NCI-H69 (cell line): ENCODE measurements at regions not wholly inside any gene's neighbourhood (a gene's known extent, or its start where the extent isn't known, plus 50 kb on each side); places are given as distances from the start of the nearest gene placed in this dataset.

ENCODE experiments used
- DNase-seq: peaks from one replicate; lab custom pipeline; 2025; lab: John Stamatoyannopoulos, UW

DNA sequence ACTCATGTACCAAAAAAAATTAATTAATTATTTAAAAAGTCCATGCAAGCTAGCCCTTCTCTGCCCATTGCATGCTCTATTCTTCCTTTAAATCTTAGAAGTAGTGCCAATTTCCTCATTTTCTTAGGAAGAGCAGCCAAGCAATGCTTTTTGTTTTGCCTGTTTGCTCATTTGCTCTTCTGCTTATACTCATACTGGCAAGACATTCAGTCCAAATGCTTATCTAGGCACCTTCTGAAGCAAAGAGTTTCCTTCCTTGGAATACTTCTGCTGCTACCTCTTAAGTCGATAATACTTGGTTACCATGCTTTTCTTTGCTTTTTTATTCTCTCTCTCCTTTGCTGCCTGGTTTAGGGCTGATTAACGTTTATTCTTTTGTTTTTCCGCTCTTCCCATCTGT lies 1318.3 kb downstream of the AACS start:
- DNase-seq: no peak

DNA sequence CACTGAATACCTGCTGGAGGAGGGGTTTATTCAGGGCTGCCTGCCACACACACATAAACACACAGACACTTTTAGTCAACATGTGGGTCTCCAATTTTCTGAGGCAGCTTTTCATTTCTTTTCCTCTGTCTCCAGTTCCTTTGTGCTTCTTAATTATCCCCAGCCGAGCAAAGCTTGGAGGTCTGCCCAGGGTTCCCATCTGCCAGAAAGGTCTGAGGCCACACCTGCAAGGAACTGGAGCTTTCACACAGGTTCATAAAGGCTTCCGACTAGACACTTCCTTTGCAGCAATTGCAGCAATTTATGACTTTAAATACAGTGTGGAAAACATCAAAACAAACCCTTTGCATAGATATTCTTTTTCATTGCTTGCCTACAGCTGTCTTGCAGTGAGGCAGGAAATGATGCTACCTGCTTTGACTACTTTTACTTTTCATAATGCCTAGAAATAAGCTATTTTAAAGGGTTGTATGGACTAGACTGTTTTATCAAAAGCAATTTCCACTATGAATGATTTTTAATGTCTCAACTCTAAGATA lies 1318.9 kb downstream of the AACS start:
- DNase-seq: peak; percentile 88

DNA sequence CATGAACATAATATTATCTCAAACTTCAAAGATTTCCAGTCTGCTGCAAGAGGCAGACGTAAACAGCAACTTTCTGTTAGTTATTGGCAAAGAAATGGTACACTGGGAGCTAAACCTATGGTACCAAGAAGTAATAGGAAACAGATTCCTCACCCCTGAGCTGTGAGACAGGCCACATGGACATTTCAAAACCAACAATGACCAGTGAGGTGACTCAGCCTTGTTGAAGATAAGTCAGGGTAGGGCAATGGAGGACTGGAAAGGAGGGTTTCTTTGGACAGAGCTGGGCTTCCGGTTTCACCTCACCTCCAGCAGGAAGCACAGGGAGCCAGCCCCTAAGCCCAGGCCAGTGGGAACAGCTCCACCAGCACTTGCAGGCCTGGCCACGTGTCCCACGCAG lies 1320.5 kb downstream of the AACS start:
- no peak for DNase-seq

- peak; percentile 17 for DNase-seq
These were observed 1324.1 kb downstream of the AACS start for GRCh38 chr12:126389220-126389841.

DNA sequence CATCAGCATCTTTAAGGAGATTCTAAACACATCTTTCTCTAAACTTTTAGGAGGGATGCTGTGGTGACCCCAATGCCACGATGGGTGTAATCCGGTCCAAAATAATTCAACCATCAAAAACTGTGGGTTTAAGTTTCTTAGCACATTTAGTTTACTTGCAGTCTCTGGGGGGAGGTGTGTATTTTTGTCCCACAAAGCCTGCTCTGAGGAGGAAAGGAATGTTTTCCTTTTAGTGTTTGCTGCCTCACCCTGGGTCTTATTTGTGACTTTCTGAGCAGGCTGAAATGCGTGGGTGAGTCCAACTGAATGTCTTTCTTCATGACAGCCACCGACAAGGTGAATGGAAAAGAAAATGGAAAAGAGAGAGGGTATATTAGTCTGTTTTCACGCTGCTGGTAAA lies 1324.7 kb downstream of the AACS start:
- no peak for DNase-seq

DNA sequence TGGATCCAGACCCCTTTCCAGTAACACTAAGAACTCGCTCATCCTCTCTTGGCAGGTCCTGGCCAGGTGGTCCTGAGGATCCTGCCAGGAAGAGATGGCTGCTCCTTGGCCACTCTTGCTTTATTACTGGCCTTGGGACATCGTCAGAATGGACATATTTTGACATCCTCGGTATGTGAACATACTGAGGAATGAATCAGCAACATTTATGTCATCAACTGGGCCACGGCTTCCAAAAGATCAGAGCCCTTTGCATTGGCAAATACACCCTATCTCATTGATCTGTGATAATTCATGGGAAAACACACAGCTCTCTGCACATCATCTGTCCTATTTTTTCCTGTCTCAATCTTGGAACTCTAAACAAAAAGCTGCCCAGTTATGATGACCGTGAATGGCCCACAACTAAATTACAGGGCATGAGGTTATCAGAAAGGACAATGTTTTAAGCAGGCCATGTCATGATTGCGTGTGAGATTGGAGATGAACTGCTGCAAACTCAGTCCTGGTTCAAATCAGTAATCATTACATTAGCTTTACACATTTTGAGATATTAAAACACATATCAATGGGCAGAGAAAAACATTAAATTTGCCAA lies 1325.8 kb downstream of the AACS start:
- no peak for DNase-seq

DNA sequence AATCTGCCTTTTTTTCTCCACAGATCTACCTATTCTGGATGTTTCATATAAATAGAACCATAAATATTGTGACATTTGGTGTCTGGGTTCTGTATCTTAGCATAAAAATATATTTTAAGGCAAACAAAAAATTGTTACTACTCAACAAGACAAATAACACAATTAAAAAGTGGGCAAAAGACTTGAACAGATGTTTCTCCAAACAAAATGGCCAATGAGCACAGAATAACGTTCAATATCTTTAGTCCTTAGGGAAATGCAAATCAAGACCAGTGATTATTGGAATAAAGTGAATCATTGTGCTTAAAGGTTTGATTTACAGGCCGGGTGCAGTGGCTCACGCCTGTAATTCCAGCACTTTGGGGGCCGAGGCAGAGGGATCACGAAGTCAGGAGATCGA lies 1331.3 kb downstream of the AACS start:
- DNase-seq: no peak

GRCh38 chr12:126397071-126397581 lies 1331.9 kb downstream of the AACS start:
- DNase-seq: peak; percentile 22

DNA sequence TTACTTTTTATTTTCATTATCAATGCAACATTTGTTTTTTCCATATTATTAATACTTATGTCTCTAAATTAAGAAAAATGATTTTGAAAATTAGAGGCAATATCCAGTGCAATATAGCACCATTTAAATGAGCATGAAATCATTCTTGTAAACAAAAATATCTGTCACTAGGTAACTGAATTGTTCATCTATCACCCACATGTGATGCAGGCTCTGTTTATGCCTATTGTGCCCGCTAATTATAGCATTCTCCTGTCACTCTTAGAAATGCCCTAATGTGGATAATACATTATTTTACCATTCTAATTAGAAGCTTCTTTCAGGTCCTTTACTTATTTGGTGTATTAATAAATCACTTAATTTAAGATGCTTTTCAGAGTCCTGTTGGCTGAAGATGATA lies 1332.4 kb downstream of the AACS start:
- no peak for DNase-seq

DNA sequence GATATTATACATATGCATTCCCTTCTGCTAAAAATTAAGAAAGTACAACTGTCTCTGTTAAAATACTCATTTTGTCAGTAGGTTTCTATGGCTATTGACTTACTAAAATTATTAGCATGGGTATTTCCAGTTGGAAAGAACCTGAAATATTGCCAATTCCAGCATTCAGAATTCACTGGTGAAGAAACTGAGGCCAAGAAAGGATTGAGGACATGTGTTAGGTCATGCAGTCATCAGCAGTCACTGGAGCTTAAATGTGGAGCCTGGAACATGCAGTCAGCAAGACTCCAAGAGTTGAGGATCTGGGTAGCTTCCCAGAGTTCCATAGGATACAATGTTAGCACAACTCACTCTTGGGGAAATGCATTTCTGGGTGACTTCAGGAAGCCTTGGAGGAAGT lies 1335.6 kb downstream of the AACS start:
- DNase-seq: no peak

GRCh38 chr12:126404293-126404881 lies 1339.2 kb downstream of the AACS start:
- DNase-seq: no peak

DNA sequence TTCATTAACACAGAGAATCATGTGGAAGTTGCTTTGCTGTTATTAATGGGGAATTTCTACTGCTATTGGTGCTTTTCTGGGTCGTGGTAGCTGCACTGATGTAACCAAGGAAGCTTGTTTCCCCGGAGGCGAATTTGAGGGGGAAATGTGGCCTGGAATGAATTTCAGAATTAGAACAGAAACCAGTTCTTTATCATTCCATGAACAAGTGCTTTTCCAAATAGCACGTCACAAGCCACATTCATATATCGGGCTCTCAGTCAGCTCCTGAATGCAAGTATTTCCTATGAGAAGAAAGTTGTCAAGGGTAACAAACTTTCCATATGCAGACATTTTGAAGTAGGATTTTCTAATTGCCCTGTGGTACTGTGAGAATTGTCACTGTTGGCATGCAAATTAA lies 1353.2 kb downstream of the AACS start:
- DNase-seq: no peak

DNA sequence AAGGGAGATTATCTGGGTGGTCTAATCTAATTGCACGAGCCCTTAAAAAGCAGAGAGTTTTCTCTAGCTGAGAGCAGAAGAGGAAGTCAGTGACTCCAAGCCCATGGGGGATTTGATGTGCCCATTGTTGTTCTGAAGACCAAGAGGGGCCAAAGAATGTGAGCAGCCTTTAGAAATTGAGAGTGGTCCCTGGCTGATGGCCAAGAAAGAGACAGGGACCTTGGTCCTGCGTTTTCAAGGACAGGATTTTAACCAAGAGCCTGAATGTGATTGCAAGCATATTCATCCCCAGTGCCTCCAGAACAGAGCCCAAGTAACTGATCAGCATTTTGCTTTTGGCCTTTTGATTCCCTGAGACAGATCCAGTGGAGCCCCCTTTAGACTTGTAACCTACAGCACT lies 1353.9 kb downstream of the AACS start:
- no peak for DNase-seq

- DNase-seq: peak; percentile 12
These were observed 1359.5 kb downstream of the AACS start for GRCh38 chr12:126424696-126425095.

- no peak for DNase-seq
These were observed 1360.0 kb downstream of the AACS start for GRCh38 chr12:126425264-126425663.

GRCh38 chr12:126428769-126429168 lies 1363.5 kb downstream of the AACS start:
- no peak for DNase-seq

DNA sequence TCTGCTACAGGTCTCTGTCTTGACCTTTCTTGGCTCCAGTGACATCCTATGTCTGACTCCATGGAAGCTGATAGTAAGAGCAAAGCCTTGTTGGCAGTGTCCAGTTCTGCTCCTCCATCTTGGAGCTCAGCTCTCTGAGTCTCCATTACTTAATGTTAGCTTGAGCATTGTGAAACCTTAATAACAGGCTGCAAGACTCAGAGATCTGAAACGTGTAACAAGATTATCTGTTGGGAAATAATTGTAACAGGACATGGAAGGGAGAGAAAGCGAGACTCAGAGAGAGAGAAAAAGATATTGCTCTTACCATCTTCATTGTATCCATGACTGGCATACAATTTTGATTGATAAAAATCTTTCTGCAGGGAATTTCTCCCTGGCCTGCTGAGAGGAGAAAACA lies 1365.7 kb downstream of the AACS start:
- DNase-seq: no peak

GRCh38 chr12:126431767-126432166 lies 1366.5 kb downstream of the AACS start:
- no peak for DNase-seq

- no peak for DNase-seq
These were observed 1367.5 kb downstream of the AACS start for GRCh38 chr12:126432780-126433179.

- DNase-seq: no peak
These were observed 1369.3 kb downstream of the AACS start for GRCh38 chr12:126434412-126434985.

DNA sequence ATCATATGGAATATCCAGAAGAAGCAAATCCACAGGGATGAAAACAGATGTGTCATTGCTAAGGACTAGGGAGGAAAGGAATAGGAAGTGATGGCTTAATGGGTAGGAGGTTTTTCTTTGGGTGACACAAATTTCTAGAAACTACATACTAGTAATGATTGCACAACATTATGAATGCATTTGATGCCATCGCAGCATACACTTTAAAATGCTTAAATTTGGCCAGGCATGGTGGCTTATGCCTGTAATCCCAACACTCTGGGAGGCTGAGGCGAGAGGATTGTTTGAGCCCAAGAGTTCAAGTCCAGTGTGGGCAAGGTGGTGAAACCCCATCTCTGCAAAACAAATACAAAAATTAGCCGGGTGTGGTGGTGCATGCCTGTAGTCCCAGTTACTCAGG lies 1370.8 kb downstream of the AACS start:
- no peak for DNase-seq

DNA sequence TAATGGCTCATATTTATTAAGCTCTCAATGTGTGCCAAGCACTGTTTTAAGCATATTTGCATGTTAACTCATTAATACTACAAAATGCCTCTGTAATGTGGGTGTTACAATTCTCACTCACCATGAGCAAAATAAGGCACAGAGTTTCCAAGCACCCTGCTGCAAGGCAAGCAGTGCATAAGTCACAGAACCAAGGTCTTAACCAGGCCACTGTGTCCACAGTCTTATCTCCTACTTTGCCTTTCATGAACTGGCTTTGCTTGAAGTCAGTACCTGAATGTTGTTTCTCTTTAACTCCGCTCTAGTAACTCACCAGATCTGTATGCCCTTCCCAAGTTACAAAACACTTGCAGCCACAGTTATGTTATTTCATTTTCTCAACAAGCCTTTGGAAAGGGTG lies 1372.7 kb downstream of the AACS start:
- DNase-seq: no peak

- DNase-seq: no peak
These were observed 1378.7 kb downstream of the AACS start for GRCh38 chr12:126443977-126444376.
